H4 (cell line): ENCODE measurements at regions not wholly inside any gene's neighbourhood (a gene's known extent, or its start where the extent isn't known, plus 50 kb on each side); places are given as distances from the start of the nearest gene placed in this dataset.
A peak's percentile ranks its signal among the peaks of the same experiment; 100 is the strongest.
"Not testable (repeated sequence)": the region's sequence is repeated elsewhere in the genome, so short reads cannot be mapped to it uniquely, and the experiment has no call there.

Experiments
- DNase-seq: peaks from one replicate; pipeline ENCODE4 v3.0.0-alpha.2; 2015; ENCODE audit warnings: low spot score

DNA sequence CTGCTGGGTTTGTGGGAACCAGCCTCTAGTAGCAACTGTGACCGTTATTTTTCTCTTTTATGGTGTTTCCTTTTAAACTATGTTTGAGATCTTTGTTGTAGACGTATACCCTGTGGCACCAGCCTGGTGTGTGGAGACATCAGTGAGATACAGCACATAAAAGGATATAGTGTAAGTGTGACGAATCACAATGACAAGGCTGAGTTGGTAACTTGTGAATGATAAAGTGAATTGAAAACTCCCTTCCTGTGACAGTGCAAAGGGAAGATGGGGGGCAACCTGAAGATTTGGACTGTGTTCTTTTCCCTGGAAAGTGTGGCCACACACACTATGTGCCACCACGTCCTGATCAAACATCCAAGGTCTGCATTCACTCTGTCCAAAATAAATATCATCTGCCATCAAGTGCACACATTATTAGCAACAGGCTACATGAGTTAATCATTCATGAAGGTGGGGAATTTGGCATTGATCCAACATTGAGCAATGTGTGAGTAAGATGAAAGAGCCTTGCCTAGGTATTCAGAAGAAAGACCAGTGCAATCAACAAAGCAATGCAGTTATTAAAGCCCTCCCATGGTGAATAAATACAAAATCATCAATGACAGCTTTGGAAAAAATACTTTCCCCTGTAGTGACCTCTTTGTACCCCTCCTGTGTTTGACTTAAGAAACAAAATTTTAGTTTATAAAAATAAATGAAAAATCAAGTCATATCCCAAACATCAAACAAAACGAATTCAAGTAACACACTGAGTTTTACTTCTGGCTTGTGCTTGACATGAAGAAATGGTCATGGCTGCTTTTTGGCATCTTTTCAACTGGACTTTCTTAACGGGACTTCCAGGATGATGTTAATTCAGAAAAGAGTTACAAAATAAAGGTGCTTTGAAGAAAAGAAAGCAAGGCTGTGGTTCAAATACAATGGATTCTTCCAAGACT lies 1280.5 kb upstream of the ZEB2 start:
- no peak for DNase-seq

DNA sequence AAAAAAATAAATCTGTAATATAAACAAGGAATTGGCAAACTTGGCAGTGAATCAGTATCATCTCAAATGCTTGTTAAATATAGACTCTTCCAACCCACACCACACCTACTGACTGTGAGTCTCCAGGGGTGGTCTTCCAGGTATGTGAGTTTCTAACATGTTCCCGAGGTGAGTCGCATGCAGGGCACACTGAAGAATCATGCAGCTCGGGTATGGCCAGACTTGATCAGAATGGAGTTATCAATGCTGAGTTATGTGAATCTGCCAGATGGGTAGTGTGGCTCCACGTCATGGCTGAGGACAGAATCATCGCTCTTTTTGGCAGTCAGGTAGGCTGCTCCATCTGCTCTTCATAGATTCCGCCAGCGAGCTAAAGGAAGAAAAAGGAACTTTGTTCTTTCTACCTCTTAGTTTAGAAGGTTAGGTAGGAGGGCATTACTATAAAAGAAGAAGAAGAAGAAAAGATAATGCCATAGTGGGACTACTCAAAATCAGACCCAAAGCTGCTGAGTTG lies 1279.7 kb upstream of the ZEB2 start:
- no peak for DNase-seq

- no peak for DNase-seq
These were observed 1278.5 kb upstream of the ZEB2 start for GRCh38 chr2:145798419-145798818.

GRCh38 chr2:145797692-145798091 lies 1277.8 kb upstream of the ZEB2 start:
- no peak for DNase-seq

GRCh38 chr2:145792745-145793144 lies 1272.8 kb upstream of the ZEB2 start:
- DNase-seq = no peak

GRCh38 chr2:145789636-145790035 lies 1269.7 kb upstream of the ZEB2 start:
- no peak for DNase-seq

GRCh38 chr2:145787597-145788361 lies 1267.9 kb upstream of the ZEB2 start:
- DNase-seq = not testable (repeated sequence)

DNA sequence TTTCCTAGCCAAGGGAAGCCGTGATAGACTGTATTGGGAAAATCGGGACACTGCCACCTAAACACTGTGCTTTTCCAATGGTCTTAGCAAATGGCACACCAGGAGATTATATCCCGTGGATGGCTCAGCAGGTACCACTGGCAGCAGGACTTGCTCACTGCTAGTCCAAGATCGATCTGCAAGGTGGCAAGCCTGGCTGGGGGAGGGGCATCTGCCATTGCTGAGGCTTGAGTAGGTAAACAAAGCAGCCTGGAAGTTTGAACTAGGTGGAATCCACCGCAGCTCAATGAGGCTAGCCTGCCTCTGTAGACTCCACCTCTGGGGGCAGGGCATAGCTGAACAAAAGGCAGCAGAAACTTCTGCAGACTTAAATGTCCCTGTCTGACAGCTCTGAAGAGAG lies 1262.7 kb upstream of the ZEB2 start:
- DNase-seq = not testable (repeated sequence)

- DNase-seq = no peak
These were observed 1258.0 kb upstream of the ZEB2 start for GRCh38 chr2:145777914-145778313.

DNA sequence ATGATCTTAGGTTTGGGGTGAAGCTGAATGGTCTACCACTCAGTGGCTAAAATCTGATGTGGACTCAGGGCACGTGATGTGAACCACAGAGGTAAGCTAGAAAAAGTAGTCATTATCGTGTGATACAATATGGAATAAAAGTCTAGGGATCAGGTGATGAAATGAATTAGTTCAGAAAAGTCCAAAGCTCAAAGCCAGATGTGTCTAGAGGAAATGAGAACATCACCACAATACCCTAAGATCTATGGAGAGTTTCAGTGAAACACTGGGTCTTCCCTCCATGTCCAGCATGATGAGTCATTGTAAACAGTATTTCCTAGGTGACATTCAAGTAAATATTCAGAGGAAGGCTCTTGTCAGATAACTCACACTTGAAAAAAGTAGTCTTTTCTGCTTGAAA lies 1257.4 kb upstream of the ZEB2 start:
- peak; percentile 27 for DNase-seq

DNA sequence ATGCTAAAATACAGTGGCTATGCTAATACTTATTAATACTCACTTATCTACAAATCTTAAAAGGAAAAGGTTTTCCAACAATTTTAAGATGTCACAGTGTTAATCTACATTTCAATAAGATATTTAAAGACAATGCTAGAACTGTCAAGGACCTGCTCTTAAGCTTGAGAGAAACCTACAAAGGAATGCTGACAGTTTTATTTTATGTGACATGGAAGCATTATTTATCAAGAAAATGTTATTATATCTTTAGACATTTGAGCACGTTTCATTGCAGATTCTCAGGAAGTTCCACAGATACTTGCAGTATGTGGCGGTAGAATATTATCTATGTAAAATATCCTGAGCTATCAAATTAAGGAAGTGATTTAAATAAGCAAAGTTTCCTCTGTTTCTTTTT lies 1255.7 kb upstream of the ZEB2 start:
- DNase-seq = no peak

DNA sequence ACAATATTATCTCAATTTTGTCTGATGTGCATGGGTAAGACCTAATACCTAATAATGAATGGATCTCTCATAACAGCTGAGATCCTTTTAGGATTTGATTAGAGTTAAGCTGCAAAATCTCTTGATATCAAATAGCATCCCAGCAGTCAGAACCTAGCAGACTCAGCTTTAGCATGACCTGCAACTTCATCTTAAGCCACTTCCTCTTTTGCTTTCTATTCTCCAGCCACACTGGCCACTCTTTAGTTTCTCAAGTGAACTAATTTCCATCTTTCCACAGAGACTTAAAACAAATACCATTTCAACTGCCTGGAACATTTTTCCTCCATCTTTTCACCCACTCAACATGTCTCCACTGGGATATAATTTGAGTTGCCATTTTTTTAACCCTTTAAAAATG lies 1251.6 kb upstream of the ZEB2 start:
- DNase-seq = no peak

DNA sequence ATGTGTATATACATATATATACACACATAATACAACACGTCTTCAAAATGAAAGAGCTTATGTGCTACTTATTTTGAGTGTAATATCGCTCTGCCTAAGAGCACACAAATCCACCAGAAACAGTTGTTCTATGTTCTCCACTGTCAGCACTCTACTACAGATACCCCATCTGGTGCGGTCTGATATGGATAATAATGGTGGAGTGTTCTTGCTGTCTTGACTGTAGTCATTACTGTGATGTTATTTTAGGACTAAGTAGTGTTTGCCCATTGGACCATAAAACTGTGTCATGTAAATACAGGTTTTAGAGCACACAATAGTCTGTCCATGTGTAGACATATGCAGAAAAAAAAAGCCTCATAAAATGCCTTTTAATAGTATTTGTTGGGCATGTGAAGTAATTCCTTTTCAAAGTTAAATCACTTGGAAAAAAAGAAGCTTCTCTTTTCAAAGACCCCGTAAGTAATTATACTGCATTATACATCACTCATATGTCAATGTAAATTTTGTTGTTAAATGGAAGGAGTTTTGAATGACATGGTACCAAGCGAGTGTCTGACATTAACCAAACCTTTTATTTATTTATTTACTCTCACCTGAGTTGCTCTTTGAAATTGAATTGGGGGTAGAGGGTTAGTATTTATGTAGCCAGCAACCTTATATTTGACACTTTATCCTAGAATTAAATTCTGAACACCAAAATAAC lies 1249.2 kb upstream of the ZEB2 start:
- DNase-seq = no peak

DNA sequence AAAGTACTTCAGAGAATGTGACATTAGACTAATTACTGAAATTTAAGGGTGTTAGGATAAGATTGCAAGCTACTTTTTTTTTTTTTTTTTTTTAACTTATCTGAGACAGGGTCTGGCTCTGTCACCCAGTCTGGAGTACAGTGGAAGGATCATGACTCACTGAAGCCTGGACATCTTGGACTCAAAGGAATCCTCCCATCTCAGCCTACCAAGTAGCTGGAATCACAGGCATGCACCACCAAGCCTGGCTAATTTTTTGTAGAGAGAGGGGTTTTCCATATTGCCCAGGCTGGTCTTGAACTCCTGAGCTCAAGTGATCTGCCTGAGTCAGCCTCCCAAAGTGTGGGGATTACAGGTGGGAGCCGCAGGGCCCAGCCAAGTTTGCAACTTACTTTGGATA lies 1246.0 kb upstream of the ZEB2 start:
- DNase-seq = no peak

DNA sequence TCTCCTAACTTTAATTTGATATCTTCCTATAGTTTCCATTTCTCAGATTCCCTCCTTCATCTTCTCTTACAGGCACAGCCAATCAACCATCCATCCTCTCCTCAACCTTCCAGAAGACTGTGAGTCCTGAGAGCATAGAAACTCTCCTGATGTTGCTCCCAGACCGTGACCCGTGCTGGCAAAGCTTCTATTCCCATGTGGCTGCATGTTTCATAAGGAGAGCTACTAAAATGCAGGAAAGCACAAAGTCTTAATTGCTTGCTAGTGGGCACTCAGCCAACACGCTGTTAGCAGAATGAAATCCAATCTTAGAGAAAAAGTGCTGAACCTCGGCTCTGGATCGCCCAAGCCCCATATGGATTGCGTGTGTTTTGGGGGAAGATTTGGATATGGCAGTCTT lies 1244.7 kb upstream of the ZEB2 start:
- DNase-seq = no peak

DNA sequence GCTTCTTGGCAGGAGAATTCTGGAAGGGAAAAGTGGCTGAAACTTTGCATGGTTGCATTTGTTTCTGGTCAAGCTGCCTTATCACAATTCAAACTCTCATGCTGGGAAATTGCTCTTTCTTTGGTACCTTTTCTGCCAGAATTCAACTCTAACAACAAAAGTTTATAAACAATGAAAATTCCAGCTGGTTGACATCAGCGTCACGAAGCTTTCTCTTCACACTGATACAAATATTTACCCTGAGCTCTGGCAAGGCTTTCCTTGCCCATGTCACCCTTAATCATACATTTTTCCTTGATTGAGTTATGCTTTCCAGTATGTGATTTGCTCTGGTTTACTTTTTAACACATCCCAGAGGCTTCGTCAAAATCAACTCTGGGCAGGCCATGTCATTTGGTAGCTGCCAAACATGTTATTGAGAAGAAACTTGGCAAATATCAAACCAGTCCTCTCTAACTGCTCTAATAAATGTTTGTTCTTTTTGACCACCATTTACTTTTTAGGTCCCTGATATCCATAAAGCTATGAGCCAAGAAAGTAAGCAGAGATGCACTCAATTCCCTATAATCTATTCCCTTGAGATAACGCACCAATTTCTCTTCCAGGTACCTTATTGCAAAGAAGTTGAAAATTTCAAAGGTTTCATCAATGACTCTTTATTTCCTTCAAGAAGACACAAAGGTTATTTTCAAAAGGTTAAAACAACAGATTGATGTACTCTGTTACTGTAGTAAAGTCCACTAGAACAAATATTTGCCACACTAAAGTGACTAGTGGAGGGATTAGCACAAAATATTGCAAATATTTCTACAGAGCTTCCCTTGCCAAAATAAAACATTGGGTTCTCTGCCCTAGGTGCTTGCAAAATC lies 1241.1 kb upstream of the ZEB2 start:
- DNase-seq = peak; percentile 72

DNA sequence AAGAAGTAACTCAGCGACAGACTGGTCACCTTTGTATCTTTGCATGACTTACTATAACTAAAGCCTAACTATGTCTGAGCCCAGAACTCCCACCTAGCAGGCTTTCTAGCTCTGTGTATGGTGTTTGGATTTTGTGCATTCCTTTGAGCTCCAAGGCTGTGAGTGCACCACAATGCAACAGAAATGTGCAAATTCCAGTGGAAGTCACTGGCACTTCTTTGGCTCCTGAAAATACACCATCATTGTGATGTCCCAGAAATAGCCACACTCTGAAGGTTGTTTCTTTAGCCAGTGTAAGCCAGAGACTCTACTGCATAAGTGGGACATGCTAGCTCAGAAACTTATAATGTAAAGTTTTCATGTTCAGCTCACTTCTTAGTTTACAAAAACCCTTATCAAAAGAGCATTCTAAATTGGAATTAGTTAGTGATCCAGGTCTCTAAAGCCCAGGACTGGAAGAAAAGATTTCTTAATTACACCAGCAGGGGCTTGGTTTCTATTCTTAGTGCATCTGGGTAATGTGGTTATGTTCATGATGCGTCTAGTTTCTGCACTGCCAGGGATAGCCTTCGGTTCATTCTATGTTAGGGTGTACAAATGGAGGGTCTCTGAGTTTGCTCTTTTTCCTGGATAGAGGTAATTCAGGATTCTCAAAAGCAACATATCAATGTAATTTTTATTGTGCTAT lies 1239.5 kb upstream of the ZEB2 start:
- peak; percentile 17 for DNase-seq

DNA sequence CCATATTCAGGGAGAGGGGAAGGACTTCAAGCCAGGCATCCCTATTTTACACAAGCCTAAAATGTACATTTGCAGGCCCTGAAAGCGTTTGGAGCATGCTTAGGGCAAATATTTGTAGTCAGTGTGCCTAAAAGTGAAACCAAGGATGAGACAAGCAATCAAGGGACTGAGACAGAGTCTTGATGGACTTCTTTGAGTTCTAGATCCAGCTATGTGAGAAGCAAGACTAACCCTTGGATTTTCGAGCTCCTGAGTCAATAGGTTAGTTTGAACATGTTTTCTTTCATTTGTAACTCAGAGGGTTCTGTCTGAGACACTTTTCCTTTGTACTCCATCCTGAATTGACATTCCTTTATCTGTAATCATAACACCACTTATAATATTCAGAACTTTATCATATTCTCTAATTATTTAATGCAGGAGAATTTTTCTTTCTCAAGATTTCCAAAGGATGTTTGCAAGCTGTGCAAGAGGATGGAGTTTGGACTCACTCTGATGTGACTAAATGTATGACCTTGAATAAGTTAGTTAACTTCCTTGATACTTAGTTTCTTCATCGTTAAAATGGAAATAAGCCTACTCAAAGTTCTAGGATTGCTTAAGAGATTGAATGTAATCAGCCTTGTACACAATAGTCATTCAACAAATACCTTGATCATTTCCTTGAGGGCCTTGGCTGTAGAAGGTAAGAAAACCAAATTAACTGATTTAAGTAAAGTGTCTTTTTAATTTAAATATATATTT lies 1237.8 kb upstream of the ZEB2 start:
- no peak for DNase-seq

- DNase-seq = no peak
These were observed 1235.3 kb upstream of the ZEB2 start for GRCh38 chr2:145755019-145755837.
